ENCODE measurements at regions not wholly inside any gene's neighbourhood (a gene's known extent, or its start where the extent isn't known, plus 50 kb on each side); places are given as distances from the start of the nearest gene placed in this dataset.

DNA sequence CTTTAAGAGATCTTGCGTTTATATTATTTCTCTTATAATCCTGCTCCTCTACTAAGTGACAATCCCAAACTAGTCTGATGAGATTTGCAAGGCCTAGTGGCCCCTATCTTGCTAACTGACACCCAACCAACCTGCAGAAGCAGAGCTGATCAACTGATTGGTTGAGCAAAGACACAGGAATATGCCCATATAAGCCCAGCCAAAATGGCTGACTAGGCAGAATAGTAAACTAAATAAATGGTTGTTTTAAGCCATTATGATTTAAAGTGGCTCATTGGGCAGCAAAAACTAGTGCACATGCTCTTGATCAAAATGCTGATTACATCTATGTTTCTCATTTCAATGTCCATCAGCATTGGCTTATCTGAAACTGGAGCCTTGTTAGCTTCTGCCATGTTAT, 238.0 kb upstream of the PDE4D start:
- Histone ChIP-seq H4K8ac (ENCODE audit: low read depth in 2 of 2, low read length in 2 of 2) (no peak overlapping the region), H3K36me3 (ENCODE audit: control insufficient read depth, insufficient read depth, low read length) (no peaks in the 10 kb centered on the region)
- in situ Hi-C loops (cut with MboI; ENCODE audit: low sequenced_read_pairs) = no loop called here

More for the DNA sequence above, 238.0 kb upstream of the PDE4D start:
- no peaks in the 10 kb centered on the region for H4K20me1 ChIP-seq (ENCODE audit: insufficient read depth, low read length)
- H3K4ac ChIP-seq (ENCODE audit: low read depth, low read length) = no peak overlapping the region
- H2BK5ac ChIP-seq (ENCODE audit: low read depth, low read length, poor library complexity, severe bottlenecking) = no peak overlapping the region
- no peak overlapping the region for H2BK20ac ChIP-seq (ENCODE audit: low read depth, low read length)
- no peak overlapping the region for H2AK5ac ChIP-seq (ENCODE audit: low read depth, low read length)
- no peaks in the 10 kb centered on the region for H3K27me3 ChIP-seq (ENCODE audit: control insufficient read depth, insufficient read depth, low read length)
- no peaks in the 10 kb centered on the region for H3K9me3 ChIP-seq (ENCODE audit: control insufficient read depth, insufficient read depth, low read length)
- H4K91ac ChIP-seq (ENCODE audit: insufficient read depth, low read depth, low read length) = no peak overlapping the region
- CTCF ChIA-PET = no interaction called here
- DNase-seq (no peak), ATAC-seq (ENCODE audit: low read depth) (no peak)
- intact Hi-C loops (cut with micrococcal nuclease) (no loop called here), dilution Hi-C loops (cut with HindIII; ENCODE audit: low sequenced_read_pairs, unreplicated experiment) (no loop called here)
- H3K79me1 ChIP-seq (ENCODE audit: low read depth in 1 of 2, low read length in 2 of 2) = no peaks in the 10 kb centered on the region
- no peak overlapping the region for H3K23ac ChIP-seq (ENCODE audit: low read depth, low read length)
- no peak overlapping the region for H3K14ac ChIP-seq (replicated peaks; ENCODE audit: low read depth, low read length)
- POLR2A ChIA-PET (ENCODE audit: unreplicated experiment) = no interaction called here
- no peak overlapping the region for H2BK120ac ChIP-seq (ENCODE audit: low read depth, low read length)
- no peaks in the 10 kb centered on the region for H3K9me1 ChIP-seq (ENCODE audit: insufficient read depth, low read length)
- no peak overlapping the region for H3K4me2 ChIP-seq (ENCODE audit: low read depth, low read length)
- no peaks in the 10 kb centered on the region for H3K4me1 ChIP-seq (ENCODE audit: control insufficient read depth, insufficient read depth, low read length)
- no peak overlapping the region for H3K27ac ChIP-seq (ENCODE audit: insufficient read depth, low read length)
- H3K4me3 ChIP-seq (ENCODE audit: insufficient read depth, low read depth, low read length) = no peak overlapping the region
- H2BK15ac ChIP-seq (ENCODE audit: low read depth, low read length) = no peak overlapping the region
- H2AK9ac ChIP-seq (replicated peaks; ENCODE audit: low read depth, low read length, poor library complexity) = no peak overlapping the region
- no peak for TF ChIP-seq CEBPB (IDR thresholded peaks at IDR 0.05; ENCODE audit: low read depth, low read length)
- TF ChIP-seq MAFK (IDR thresholded peaks at IDR 0.05; ENCODE audit: low read depth, low read length) = peak; percentile 93
- H3K9ac ChIP-seq (ENCODE audit: low read depth, low read length) = no peak overlapping the region
- no TSS peak for BruUV-seq (replicated peaks)
- no peak overlapping the region for H2AFZ ChIP-seq (replicated peaks; ENCODE audit: low read length, poor library complexity)
- no peak overlapping the region for H3K56ac ChIP-seq (ENCODE audit: extremely low read depth, insufficient read depth, low read length)
- no peak overlapping the region for H3K18ac ChIP-seq (ENCODE audit: low read depth, low read length)
- no peak overlapping the region for H4K5ac ChIP-seq (ENCODE audit: low read depth, low read length)
- no CpG with 5 or more reads among the region's 1 CpG for WGBS, 2 experiments (ENCODE audit: extremely low coverage in 2 of 2, insufficient read length in 1 of 2)
